Esophagus muscularis mucosa (tissue), 4 donors: ENCODE measurements at regions not wholly inside any gene's neighbourhood (a gene's known extent, or its start where the extent isn't known, plus 50 kb on each side); places are given as distances from the start of the nearest gene placed in this dataset.

Experiments used
- DNase-seq: peaks from one replicate; pipeline ENCODE4 v3.0.0-alpha.2; 2017; ENCODE audit errors: extremely low spot score
- H3K27ac ChIP-seq, 4 donors: fragments of 200-600 bp; sonication (generic); replicated peaks in 1 of 4; 1 replicate in 3 of 4; 2 replicates in 1 of 4; pipeline ENCODE4 v1.5.1; 2016 to 2019; ENCODE audit warnings: mild to moderate bottlenecking in 1 of 4
- H3K27me3 ChIP-seq, 4 donors: fragments of 200-600 bp; sonication (generic); one replicate each; pipeline versions ENCODE4 v1.5.1 to v1.6.0; 2016 to 2019
- H3K36me3 ChIP-seq, 4 donors: fragments of 200-600 bp; sonication (generic); one replicate each; pipeline ENCODE4 v1.5.1; 2016 to 2019
- H3K4me1 ChIP-seq, 4 donors: fragments of 200-600 bp; sonication (generic); one replicate each; pipeline ENCODE4 v1.5.1; 2016 to 2019
- H3K4me3 ChIP-seq, 4 donors: fragments of 200-600 bp; sonication (generic); 1 replicate in 2 of 4; 2 replicates in 2 of 4; pipeline ENCODE4 v1.5.1; 2016 to 2019; ENCODE audit warnings: mild to moderate bottlenecking in 4 of 4, moderate library complexity in 1 of 4
- H3K9me3 ChIP-seq, 4 donors: fragments of 200-600 bp; sonication (generic); 1 replicate in 3 of 4; 2 replicates in 1 of 4; pipeline ENCODE4 v1.5.1; 2016 to 2019
- EP300 ChIP-seq: sonication (generic); formaldehyde crosslinking; IDR thresholded peaks from one replicate; pipeline ENCODE4 v1.6.1; 2017; ENCODE audit warnings: antibody characterized with exemption
- POLR2A ChIP-seq: fragments of 450-650 bp; IDR thresholded peaks from one replicate; pipeline ENCODE4 v1.6.1; 2017; ENCODE audit warnings: antibody characterized with exemption, moderate library complexity, mild to moderate bottlenecking, low read depth
- POLR2AphosphoS5 ChIP-seq, 2 donors: sonication (generic); formaldehyde crosslinking; IDR thresholded peaks; one replicate each; pipeline ENCODE4 v1.6.1; 2017; ENCODE audit warnings: antibody characterized with exemption in 2 of 2
- whole genome bisulfite sequencing: methylation state at CpG from one replicate; pipeline ENCODE4 v1.1.5; 2018; 5-methylcytosine and 5-hydroxymethylcytosine counted together
- intact Hi-C: fragments of 100-400 bp; cut with DNase I; formaldehyde crosslinking; loops from one replicate; pipeline ENCODE4 v1.15.1; 2023
- TF ChIP-seq, protein P1 (sequence below), 3 experiments: fragments of 200-600 bp in 2 of 3; fragments of 450-650 bp in 1 of 3; sonication (generic) in 2 of 3; IDR thresholded peaks; one replicate each; pipeline ENCODE4 v1.5.1; 2017 to 2019; ENCODE audit warnings: antibody characterized with exemption in 3 of 3, mild to moderate bottlenecking in 2 of 3, moderate library complexity in 1 of 3

DNA sequence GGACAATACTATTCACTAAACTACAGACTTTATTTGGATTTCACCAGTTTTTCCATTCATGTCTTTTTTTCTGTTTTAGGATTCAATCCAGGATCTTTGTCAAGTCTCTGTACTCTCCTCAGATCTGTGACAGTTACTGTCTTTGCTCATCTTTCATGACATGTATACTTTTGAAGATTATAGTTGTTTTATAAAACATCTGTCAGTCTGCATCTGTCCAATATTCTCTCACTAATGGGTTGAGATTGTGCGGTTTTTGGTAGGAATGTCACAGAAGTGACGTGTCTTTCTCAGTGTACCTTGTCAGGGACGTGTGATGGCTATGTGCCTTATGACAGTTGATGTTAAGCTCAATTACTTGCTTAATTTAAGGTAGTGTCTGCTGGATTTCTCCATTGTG, 124.9 kb upstream of the TPK1 start:
- intact Hi-C loops = no loop called here
- TF ChIP-seq POLR2A (no peak), POLR2AphosphoS5 (IDR thresholded peaks at IDR 0.05) (no peak), EP300 (no peak)
- TF ChIP-seq, protein P1, sequence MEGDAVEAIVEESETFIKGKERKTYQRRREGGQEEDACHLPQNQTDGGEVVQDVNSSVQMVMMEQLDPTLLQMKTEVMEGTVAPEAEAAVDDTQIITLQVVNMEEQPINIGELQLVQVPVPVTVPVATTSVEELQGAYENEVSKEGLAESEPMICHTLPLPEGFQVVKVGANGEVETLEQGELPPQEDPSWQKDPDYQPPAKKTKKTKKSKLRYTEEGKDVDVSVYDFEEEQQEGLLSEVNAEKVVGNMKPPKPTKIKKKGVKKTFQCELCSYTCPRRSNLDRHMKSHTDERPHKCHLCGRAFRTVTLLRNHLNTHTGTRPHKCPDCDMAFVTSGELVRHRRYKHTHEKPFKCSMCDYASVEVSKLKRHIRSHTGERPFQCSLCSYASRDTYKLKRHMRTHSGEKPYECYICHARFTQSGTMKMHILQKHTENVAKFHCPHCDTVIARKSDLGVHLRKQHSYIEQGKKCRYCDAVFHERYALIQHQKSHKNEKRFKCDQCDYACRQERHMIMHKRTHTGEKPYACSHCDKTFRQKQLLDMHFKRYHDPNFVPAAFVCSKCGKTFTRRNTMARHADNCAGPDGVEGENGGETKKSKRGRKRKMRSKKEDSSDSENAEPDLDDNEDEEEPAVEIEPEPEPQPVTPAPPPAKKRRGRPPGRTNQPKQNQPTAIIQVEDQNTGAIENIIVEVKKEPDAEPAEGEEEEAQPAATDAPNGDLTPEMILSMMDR (IDR thresholded peaks at IDR 0.05) = no peak
- H3K4me3 ChIP-seq = no peak overlapping the region
- H3K36me3 ChIP-seq = no peaks in the 10 kb centered on the region
- H3K9me3 ChIP-seq = no peaks in the 10 kb centered on the region
- no peak for DNase-seq
- no peak overlapping the region for H3K27ac ChIP-seq
- no peaks in the 10 kb centered on the region for H3K4me1 ChIP-seq
- 50% methylated on average over 3 of the region's 3 CpGs for WGBS
- no peaks in the 10 kb centered on the region for H3K27me3 ChIP-seq

DNA sequence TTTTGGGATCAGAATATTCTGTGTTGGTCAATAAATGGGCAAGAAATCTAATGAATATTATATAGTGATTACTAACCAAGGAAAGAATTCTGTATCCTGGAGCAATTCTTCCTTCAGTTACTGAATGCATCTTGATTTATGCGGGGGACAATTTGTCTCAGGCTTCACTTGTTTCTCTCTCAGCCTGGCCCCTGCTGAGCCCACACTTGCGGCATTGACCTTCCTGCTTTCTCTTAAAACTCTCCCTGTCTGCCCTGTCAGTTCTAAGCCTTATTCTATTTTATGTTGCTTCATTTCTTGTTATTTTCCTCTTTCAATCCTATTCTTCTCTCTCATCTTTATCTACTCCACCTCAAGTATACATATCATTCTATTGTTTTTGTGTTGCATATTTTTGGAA, 122.1 kb upstream of the TPK1 start:
- WGBS = 56% methylated on average over 2 of the region's 2 CpGs
- no peaks in the 10 kb centered on the region for H3K36me3 ChIP-seq
- H3K4me3 ChIP-seq = no peak overlapping the region
- H3K9me3 ChIP-seq = peaks cover 0 to 5% (median 0%) of the 10 kb centered on the region in 4 donors
- no peaks in the 10 kb centered on the region for H3K27me3 ChIP-seq
- H3K27ac ChIP-seq = no peak overlapping the region
- no peak for TF ChIP-seq POLR2AphosphoS5 (IDR thresholded peaks at IDR 0.05)
- TF ChIP-seq POLR2A = no peak
- TF ChIP-seq EP300 = no peak
- TF ChIP-seq, protein P1 (IDR thresholded peaks at IDR 0.05) = no peak
- no peak for DNase-seq
- H3K4me1 ChIP-seq = no peaks in the 10 kb centered on the region
- intact Hi-C loops = no loop called here

DNA sequence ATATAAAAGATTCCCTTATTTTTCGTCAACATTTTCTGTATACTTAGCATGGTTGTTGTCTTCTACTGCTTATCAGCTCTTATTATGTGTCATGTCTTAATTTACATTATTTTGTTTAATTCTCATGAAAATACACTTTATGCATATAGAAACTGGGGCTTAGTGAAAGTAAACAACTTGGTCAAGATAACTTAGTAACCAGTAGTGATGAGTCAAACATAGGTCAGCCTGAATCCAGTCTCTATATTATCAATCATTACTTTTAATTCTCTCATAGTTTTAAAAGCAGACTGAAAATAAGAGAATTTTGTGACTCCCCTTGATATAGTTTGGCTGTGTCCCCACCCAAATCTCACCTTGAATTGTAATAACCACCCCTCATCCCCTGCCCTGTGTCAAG, 119.6 kb upstream of the TPK1 start:
- WGBS = 92% methylated on average over 1 of the region's 1 CpG
- DNase-seq = no peak

DNA sequence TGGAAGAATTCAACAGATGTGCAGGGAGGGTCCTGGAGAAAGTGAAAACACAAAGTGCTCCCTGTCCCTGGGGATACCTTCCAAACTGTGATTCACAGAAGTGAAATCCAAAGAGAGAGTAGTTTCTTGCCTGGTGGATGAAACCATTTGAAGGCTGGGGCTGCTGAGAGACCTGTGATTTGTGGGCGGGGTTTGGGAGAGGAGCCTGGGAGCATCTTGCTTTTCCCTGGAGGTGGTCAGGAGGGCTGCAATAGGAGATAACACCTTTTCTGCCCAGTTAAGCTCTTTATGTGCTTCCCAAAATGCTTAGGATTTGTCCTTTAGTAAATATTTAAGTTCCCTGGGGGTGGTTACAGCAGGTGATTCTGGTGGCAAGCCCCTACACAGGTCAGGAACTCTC, 105.3 kb upstream of the TPK1 start:
- intact Hi-C loops = no loop called here
- H3K27ac ChIP-seq = no peak overlapping the region
- H3K4me1 ChIP-seq = no peaks in the 10 kb centered on the region
- no peaks in the 10 kb centered on the region for H3K36me3 ChIP-seq
- peaks cover 0 to 4% (median 0%) of the 10 kb centered on the region in 4 donors for H3K27me3 ChIP-seq
- TF ChIP-seq EP300 (no peak), POLR2AphosphoS5 (IDR thresholded peaks at IDR 0.05) (no peak), POLR2A (no peak)
- TF ChIP-seq, protein P1 (IDR thresholded peaks at IDR 0.05) = no peak
- peaks cover 0 to 3% (median 1%) of the 10 kb centered on the region in 4 donors for H3K9me3 ChIP-seq
- WGBS = 80% methylated on average over 1 of the region's 1 CpG
- H3K4me3 ChIP-seq = no peak overlapping the region
- DNase-seq = no peak

More for the DNA sequence above, 119.6 kb upstream of the TPK1 start:
- H3K4me3 ChIP-seq = no peak overlapping the region
- H3K36me3 ChIP-seq = no peaks in the 10 kb centered on the region
- no peak overlapping the region for H3K27ac ChIP-seq
- intact Hi-C loops = no loop called here
- H3K4me1 ChIP-seq = no peaks in the 10 kb centered on the region
- peaks cover 0 to 7% (median 0%) of the 10 kb centered on the region in 4 donors for H3K9me3 ChIP-seq
- TF ChIP-seq, protein P1 (IDR thresholded peaks at IDR 0.05) = no peak
- TF ChIP-seq POLR2AphosphoS5 (IDR thresholded peaks at IDR 0.05) (no peak), POLR2A (no peak), EP300 (no peak)
- H3K27me3 ChIP-seq = no peaks in the 10 kb centered on the region

DNA sequence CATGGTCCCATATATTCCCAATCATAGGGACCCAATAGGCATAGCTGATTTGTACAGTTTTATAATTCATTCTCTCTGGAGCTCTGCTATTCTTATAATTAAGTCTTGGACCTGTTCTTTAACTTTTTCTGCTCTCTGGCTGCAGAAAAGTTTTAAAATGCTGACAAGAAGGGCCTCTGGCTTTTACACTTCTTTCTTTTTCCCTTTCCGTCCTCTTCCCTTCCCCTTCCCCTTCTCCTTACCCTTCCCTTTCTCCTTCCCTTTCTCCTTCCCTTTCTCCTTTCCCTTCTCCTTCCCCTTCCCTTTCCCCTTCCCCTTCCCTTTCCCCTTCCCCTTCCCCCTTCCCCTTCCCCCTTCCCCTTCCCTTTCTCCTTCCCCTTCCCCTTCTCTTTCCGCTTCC, 101.3 kb upstream of the TPK1 start:
- DNase-seq = no peak
- 57% methylated on average over 2 of the region's 2 CpGs for WGBS
- intact Hi-C loops = no loop called here
- Histone ChIP-seq H3K27ac (no peak overlapping the region), H3K27me3 (peaks cover 0 to 4% (median 0%) of the 10 kb centered on the region in 4 donors), H3K36me3 (no peaks in the 10 kb centered on the region), H3K4me3 (no peak overlapping the region), H3K4me1 (no peaks in the 10 kb centered on the region), H3K9me3 (no peaks in the 10 kb centered on the region)
- TF ChIP-seq EP300 (no peak), POLR2AphosphoS5 (IDR thresholded peaks at IDR 0.05) (no peak), POLR2A (no peak)
- TF ChIP-seq, protein P1 (IDR thresholded peaks at IDR 0.05) = no peak
